ENCODE measurements at regions not wholly inside any gene's neighbourhood (a gene's known extent, or its start where the extent isn't known, plus 50 kb on each side); places are given as distances from the start of the nearest gene placed in this dataset.

- no peaks in the 10 kb centered on the region for H3K9me3 ChIP-seq (ENCODE audit: control insufficient read depth in 1 of 2, insufficient read depth in 1 of 2, low read length in 2 of 2)
- H3K4me1 ChIP-seq (ENCODE audit: insufficient read depth, low read length) = peaks cover 12% of the 10 kb centered on the region
- H3K36me3 Mint-ChIP-seq (ENCODE audit: low read depth) = no peaks in the 10 kb centered on the region
- CTCF ChIA-PET = no interaction called here
- H3K27me3 Mint-ChIP-seq = peaks cover 19% of the 10 kb centered on the region
- H3K4me3 Mint-ChIP-seq = no peak overlapping the region
- H3K27ac ChIP-seq (ENCODE audit: low read depth in 1 of 2, low read length in 2 of 2) = no peak overlapping the region
- H3K36me3 ChIP-seq (ENCODE audit: insufficient read depth, low read length) = no peaks in the 10 kb centered on the region
- no peaks in the 10 kb centered on the region for H3K9me3 Mint-ChIP-seq
- DNase-seq (no peak), ATAC-seq (ENCODE audit: poor library complexity) (no peak)
- no peak overlapping the region for H3K4me3 ChIP-seq (ENCODE audit: low read length)
- peaks cover 6 to 10% of the 10 kb centered on the region in 2 experiments for H3K27me3 ChIP-seq (ENCODE audit: control insufficient read depth in 1 of 2, insufficient read depth in 2 of 2, low read length in 2 of 2)
- no peak for TF ChIP-seq CTCF (IDR thresholded peaks at IDR 0.05)
- no peak overlapping the region for H3K27ac Mint-ChIP-seq
- POLR2A ChIA-PET = no interaction called here
- H3K4me1 Mint-ChIP-seq (ENCODE audit: low read depth) = peaks cover 7% of the 10 kb centered on the region
- intact Hi-C loops (cut with DNase I, micrococcal nuclease) = no loop called here
Measured at GRCh38 chr11:8814923-8815240, 96.1 kb upstream of the AKIP1 start.

- H3K9me3 Mint-ChIP-seq = no peaks in the 10 kb centered on the region
- Histone ChIP-seq H3K4me3 (ENCODE audit: low read length) (no peak overlapping the region), H3K27ac (ENCODE audit: low read depth in 1 of 2, low read length in 2 of 2) (no peak overlapping the region), H3K4me1 (ENCODE audit: insufficient read depth, low read length) (peaks cover 6% of the 10 kb centered on the region), H3K27me3 (ENCODE audit: control insufficient read depth in 1 of 2, insufficient read depth in 2 of 2, low read length in 2 of 2) (no peaks in the 10 kb centered on the region), H3K36me3 (ENCODE audit: insufficient read depth, low read length) (no peaks in the 10 kb centered on the region), H3K9me3 (ENCODE audit: control insufficient read depth in 1 of 2, insufficient read depth in 1 of 2, low read length in 2 of 2) (no peaks in the 10 kb centered on the region)
- H3K27me3 Mint-ChIP-seq = peaks cover 12% of the 10 kb centered on the region
- TF ChIP-seq CTCF (IDR thresholded peaks at IDR 0.05) = no peak
- intact Hi-C loops (cut with DNase I, micrococcal nuclease) = no loop called here
- no peak overlapping the region for H3K27ac Mint-ChIP-seq
- no peak overlapping the region for H3K4me3 Mint-ChIP-seq
- ATAC-seq (ENCODE audit: poor library complexity) = no peak
- H3K4me1 Mint-ChIP-seq (ENCODE audit: low read depth) = no peaks in the 10 kb centered on the region
- ChIA-PET CTCF (no interaction called here), POLR2A (no interaction called here)
- no peak for DNase-seq
- H3K36me3 Mint-ChIP-seq (ENCODE audit: low read depth) = no peaks in the 10 kb centered on the region
Measured at GRCh38 chr11:8818421-8818820, 92.6 kb upstream of the AKIP1 start.

GRCh38 chr11:8820401-8820800 is 90.6 kb upstream of the AKIP1 start:
- H3K4me1 Mint-ChIP-seq (ENCODE audit: low read depth) = no peaks in the 10 kb centered on the region
- no peaks in the 10 kb centered on the region for H3K9me3 ChIP-seq (ENCODE audit: control insufficient read depth in 1 of 2, insufficient read depth in 1 of 2, low read length in 2 of 2)
- H3K9me3 Mint-ChIP-seq = no peaks in the 10 kb centered on the region
- H3K27ac Mint-ChIP-seq = no peak overlapping the region
- peaks cover 19% of the 10 kb centered on the region for H3K27me3 Mint-ChIP-seq
- H3K27ac ChIP-seq (ENCODE audit: low read depth in 1 of 2, low read length in 2 of 2) = no peak overlapping the region
- H3K4me3 ChIP-seq (ENCODE audit: low read length) = no peak overlapping the region
- no peaks in the 10 kb centered on the region for H3K27me3 ChIP-seq (ENCODE audit: control insufficient read depth in 1 of 2, insufficient read depth in 2 of 2, low read length in 2 of 2)
- DNase-seq (no peak), ATAC-seq (ENCODE audit: poor library complexity) (no peak)
- no peak overlapping the region for H3K4me3 Mint-ChIP-seq
- CTCF ChIA-PET = no interaction called here
- no peaks in the 10 kb centered on the region for H3K36me3 ChIP-seq (ENCODE audit: insufficient read depth, low read length)
- TF ChIP-seq CTCF (IDR thresholded peaks at IDR 0.05) = no peak
- H3K36me3 Mint-ChIP-seq (ENCODE audit: low read depth) = no peaks in the 10 kb centered on the region
- no peaks in the 10 kb centered on the region for H3K4me1 ChIP-seq (ENCODE audit: insufficient read depth, low read length)
- intact Hi-C loops (cut with DNase I, micrococcal nuclease) = no loop called here
- POLR2A ChIA-PET = no interaction called here

All from CD4-positive, alpha-beta T cell (primary cell).